ENCODE measurements at regions not wholly inside any gene's neighbourhood (a gene's known extent, or its start where the extent isn't known, plus 50 kb on each side); places are given as distances from the start of the nearest gene placed in this dataset.

GRCh38 chr7:83301416-83301815 is 138.7 kb upstream of the PCLO start:
- peak overlapping the region; percentile 51 for H3K4me2 ChIP-seq (ENCODE audit: insufficient read depth, low read length)
- no peaks in the 10 kb centered on the region for H4K20me1 ChIP-seq (replicated peaks; ENCODE audit: control insufficient read depth, extremely low read depth, insufficient read depth, low read length)
- H3K9ac ChIP-seq (replicated peaks; ENCODE audit: extremely low read depth, insufficient read depth, low read length), result no peak overlapping the region
- peak; percentile 40 for TF ChIP-seq JUN (IDR thresholded peaks at IDR 0.05; ENCODE audit: borderline replicate concordance, insufficient read depth, insufficient read length, low read depth)
- no peak for TF ChIP-seq POLR2AphosphoS5 (IDR thresholded peaks at IDR 0.05; ENCODE audit: insufficient read depth, low read depth, low read length)
- TF ChIP-seq FOS (IDR thresholded peaks at IDR 0.05; ENCODE audit: borderline replicate concordance, insufficient read depth, low read length), result peak; percentile 65
- H3K9me1 ChIP-seq (replicated peaks; ENCODE audit: control insufficient read depth, extremely low read depth, insufficient read depth, low read length), result no peaks in the 10 kb centered on the region
- CTCF ChIA-PET, result interaction anchor here (0.7 to 1.9 kb wide), 5 partner anchors 17 to 1487 kb away, joined by 3 to 7 read pairs (median 4); no protein-coding TSS in a partner anchor
- dilution Hi-C loops (cut with MboI; ENCODE audit: extremely low pct_ligation_motif_present, low sequenced_read_pairs) (no loop called here), intact Hi-C loops (cut with micrococcal nuclease) (loop anchor here (5.0 kb wide), 1 partner anchor 166 kb away; no protein-coding TSS in a partner anchor)
- peak; percentile 86 for FAIRE-seq
- peaks cover 10% of the 10 kb centered on the region for H3K4me1 ChIP-seq (ENCODE audit: control insufficient read depth, extremely low read depth, insufficient read depth, low read length)
- no peak overlapping the region for H3K4me3 ChIP-seq (replicated peaks in 1 of 3; ENCODE audit: insufficient read depth in 1 of 3, low read depth in 1 of 3, low read length in 3 of 3)
- POLR2A ChIA-PET, result no interaction called here
- BruUV-seq (replicated peaks), result no TSS peak
- H3K36me3 ChIP-seq (ENCODE audit: control insufficient read depth in 2 of 2, extremely low read depth in 1 of 2, insufficient read depth in 2 of 2, low read length in 2 of 2), result no peaks in the 10 kb centered on the region
- H3K27me3 ChIP-seq (ENCODE audit: control insufficient read depth in 2 of 2, insufficient read depth in 2 of 2, low read length in 2 of 2), result no peaks in the 10 kb centered on the region
- no peaks in the 10 kb centered on the region for H3K79me2 ChIP-seq (ENCODE audit: control insufficient read depth, insufficient read depth, low read length)
- H2AFZ ChIP-seq (ENCODE audit: low read depth, low read length), result peak overlapping the region; percentile 68
- no peaks in the 10 kb centered on the region for H3K9me3 ChIP-seq (replicated peaks; ENCODE audit: control insufficient read depth, insufficient read depth, low read length)
- peak overlapping the region; percentile 82 for H3K27ac ChIP-seq (ENCODE audit: insufficient read depth, low read depth, low read length)
- peak; percentile 90 for DNase-seq (ENCODE audit: low read depth, low spot score)

- POLR2A ChIA-PET, result no interaction called here
- H3K79me2 ChIP-seq (ENCODE audit: control insufficient read depth, insufficient read depth, low read length), result no peaks in the 10 kb centered on the region
- H3K4me1 ChIP-seq (ENCODE audit: control insufficient read depth, extremely low read depth, insufficient read depth, low read length), result peaks cover 9% of the 10 kb centered on the region
- intact Hi-C loops (cut with micrococcal nuclease), result no loop called here
- no peak for DNase-seq (ENCODE audit: low read depth, low spot score)
- no peak overlapping the region for H3K27ac ChIP-seq (ENCODE audit: insufficient read depth, low read depth, low read length)
- no peaks in the 10 kb centered on the region for H3K9me3 ChIP-seq (replicated peaks; ENCODE audit: control insufficient read depth, insufficient read depth, low read length)
- peaks cover 0 to 2% of the 10 kb centered on the region in 2 experiments for H3K27me3 ChIP-seq (ENCODE audit: control insufficient read depth in 2 of 2, insufficient read depth in 2 of 2, low read length in 2 of 2)
- H3K4me3 ChIP-seq (replicated peaks in 1 of 3; ENCODE audit: insufficient read depth in 1 of 3, low read depth in 1 of 3, low read length in 3 of 3), result no peak overlapping the region
- no peaks in the 10 kb centered on the region for H3K9me1 ChIP-seq (replicated peaks; ENCODE audit: control insufficient read depth, extremely low read depth, insufficient read depth, low read length)
- dilution Hi-C loops (cut with MboI; ENCODE audit: extremely low pct_ligation_motif_present, low sequenced_read_pairs), result no loop called here
- H3K4me2 ChIP-seq (ENCODE audit: insufficient read depth, low read length), result no peak overlapping the region
- FAIRE-seq, result no peak
- H3K36me3 ChIP-seq (ENCODE audit: control insufficient read depth in 2 of 2, extremely low read depth in 1 of 2, insufficient read depth in 2 of 2, low read length in 2 of 2), result no peaks in the 10 kb centered on the region
- H4K20me1 ChIP-seq (replicated peaks; ENCODE audit: control insufficient read depth, extremely low read depth, insufficient read depth, low read length), result no peaks in the 10 kb centered on the region
- BruUV-seq (replicated peaks), result no TSS peak
- no peak overlapping the region for H3K9ac ChIP-seq (replicated peaks; ENCODE audit: extremely low read depth, insufficient read depth, low read length)
- H2AFZ ChIP-seq (ENCODE audit: low read depth, low read length), result no peak overlapping the region
- CTCF ChIA-PET, result no interaction called here
- TF ChIP-seq MYC (IDR thresholded peaks at IDR 0.05; ENCODE audit: low read depth, low read length) (no peak), JUN (IDR thresholded peaks at IDR 0.05; ENCODE audit: borderline replicate concordance, insufficient read depth, insufficient read length, low read depth) (no peak)
Measured at GRCh38 chr7:83290211-83290610, 127.5 kb upstream of the PCLO start.
